ENCODE measurements at regions not wholly inside any gene's neighbourhood (a gene's known extent, or its start where the extent isn't known, plus 50 kb on each side); places are given as distances from the start of the nearest gene placed in this dataset.

- POLR2A ChIA-PET = interaction anchor here (0.6 kb wide), 1 partner anchor 125 kb away, joined by 3 read pairs; no protein-coding TSS in a partner anchor
- H3K27me3 ChIP-seq (ENCODE audit: control insufficient read depth in 2 of 2, insufficient read depth in 2 of 2, low read length in 2 of 2) = peaks cover 0 to 7% of the 10 kb centered on the region in 2 donors
- DNase-seq (no peak), ATAC-seq (no peak)
- no peaks in the 10 kb centered on the region for H3K36me3 ChIP-seq (ENCODE audit: control insufficient read depth in 2 of 3, insufficient read depth in 3 of 3, low read length in 3 of 3)
- H3K9me3 ChIP-seq (ENCODE audit: control insufficient read depth in 2 of 3, low read length in 3 of 3) = no peaks in the 10 kb centered on the region
- no peak overlapping the region for H3K27ac Mint-ChIP-seq
- intact Hi-C loops (cut with micrococcal nuclease) = no loop called here
- CTCF ChIA-PET = interaction anchor here (0.6 to 3.0 kb wide), 3 partner anchors 8 to 602 kb away, joined by 3 to 12 read pairs (median 4); no protein-coding TSS in a partner anchor
- H3K4me1 Mint-ChIP-seq = peaks cover 0 to 14% (median 3%) of the 10 kb centered on the region in 7 donors
- H3K27ac ChIP-seq (ENCODE audit: low read depth, low read length) = no peak overlapping the region
- H3K4me3 Mint-ChIP-seq = no peak overlapping the region
- H3K4me3 ChIP-seq (ENCODE audit: low read length) = no peak overlapping the region
- H3K9me3 Mint-ChIP-seq = no peaks in the 10 kb centered on the region
- H3K27me3 Mint-ChIP-seq = peaks cover 4 to 53% (median 17%) of the 10 kb centered on the region in 5 donors
- no peaks in the 10 kb centered on the region for H3K36me3 Mint-ChIP-seq
- no peaks in the 10 kb centered on the region for H3K4me1 ChIP-seq (ENCODE audit: control insufficient read depth in 2 of 2, insufficient read depth in 2 of 2, low read length in 2 of 2)
These were observed 117.4 kb upstream of the NABP1 start for GRCh38 chr2:191560411-191560980.

GRCh38 chr2:191565120-191565519 lies 112.8 kb upstream of the NABP1 start:
- Mint-ChIP-seq H3K4me1 (peaks cover 2 to 21% (median 10%) of the 10 kb centered on the region in 7 donors), H3K27ac (no peak overlapping the region), H3K27me3 (peaks cover 4 to 70% (median 13%) of the 10 kb centered on the region in 5 donors), H3K36me3 (no peaks in the 10 kb centered on the region), H3K4me3 (no peak overlapping the region), H3K9me3 (no peaks in the 10 kb centered on the region)
- Histone ChIP-seq H3K4me3 (ENCODE audit: low read length) (no peak overlapping the region), H3K27me3 (ENCODE audit: control insufficient read depth in 2 of 2, insufficient read depth in 2 of 2, low read length in 2 of 2) (peaks cover 0 to 7% of the 10 kb centered on the region in 2 donors), H3K9me3 (ENCODE audit: control insufficient read depth in 2 of 3, low read length in 3 of 3) (no peaks in the 10 kb centered on the region), H3K36me3 (ENCODE audit: control insufficient read depth in 2 of 3, insufficient read depth in 3 of 3, low read length in 3 of 3) (no peaks in the 10 kb centered on the region), H3K27ac (ENCODE audit: low read depth, low read length) (no peak overlapping the region), H3K4me1 (ENCODE audit: control insufficient read depth in 2 of 2, insufficient read depth in 2 of 2, low read length in 2 of 2) (peaks cover 0 to 2% of the 10 kb centered on the region in 2 donors)
- ChIA-PET CTCF (interaction anchor here (2.6 to 4.4 kb wide), 2 partner anchors 125 to 597 kb away, joined by 10 to 33 read pairs; no protein-coding TSS in a partner anchor), POLR2A (no interaction called here)
- intact Hi-C loops (cut with micrococcal nuclease) = loop anchor here in 1 of 2 donors (5.0 kb wide), 1 partner anchor 247 kb away; no protein-coding TSS in a partner anchor
- ATAC-seq (no peak), DNase-seq (no peak)

- Mint-ChIP-seq H3K4me3 (no peak overlapping the region), H3K27me3 (peaks cover 4 to 70% (median 13%) of the 10 kb centered on the region in 5 donors), H3K9me3 (no peaks in the 10 kb centered on the region), H3K36me3 (no peaks in the 10 kb centered on the region), H3K4me1 (peaks cover 8 to 28% (median 16%) of the 10 kb centered on the region in 7 donors), H3K27ac (peak overlapping the region in 1 of 9 donors; percentile 9)
- ATAC-seq (peak; percentile 67), DNase-seq (peak in 1 of 9 donors; percentile 8)
- Histone ChIP-seq H3K27me3 (ENCODE audit: control insufficient read depth in 2 of 2, insufficient read depth in 2 of 2, low read length in 2 of 2) (peaks cover 0 to 7% of the 10 kb centered on the region in 2 donors), H3K4me3 (ENCODE audit: low read length) (no peak overlapping the region), H3K9me3 (ENCODE audit: control insufficient read depth in 2 of 3, low read length in 3 of 3) (no peaks in the 10 kb centered on the region), H3K27ac (ENCODE audit: low read depth, low read length) (no peak overlapping the region), H3K36me3 (ENCODE audit: control insufficient read depth in 2 of 3, insufficient read depth in 3 of 3, low read length in 3 of 3) (no peaks in the 10 kb centered on the region), H3K4me1 (ENCODE audit: control insufficient read depth in 2 of 2, insufficient read depth in 2 of 2, low read length in 2 of 2) (peaks cover 5 to 8% of the 10 kb centered on the region in 2 donors)
- intact Hi-C loops (cut with micrococcal nuclease) = loop anchor here (1.0 to 5.0 kb wide), 4 partner anchors 126 to 597 kb away; no protein-coding TSS in a partner anchor
- ChIA-PET POLR2A (interaction anchor here (0.6 to 1.2 kb wide), 3 partner anchors 17 to 597 kb away, joined by 3 to 4 read pairs (median 3); no protein-coding TSS in a partner anchor), CTCF (interaction anchor here (0.6 to 4.4 kb wide), 8 partner anchors 112 to 604 kb away, joined by 3 to 33 read pairs (median 4); partner anchors contain the start of gene NABP1)
These were observed 112.2 kb upstream of the NABP1 start for GRCh38 chr2:191565647-191566198.

GRCh38 chr2:191566344-191566743 lies 111.6 kb upstream of the NABP1 start:
- Mint-ChIP-seq H3K27me3 (peaks cover 4 to 69% (median 13%) of the 10 kb centered on the region in 5 donors), H3K27ac (no peak overlapping the region), H3K9me3 (no peaks in the 10 kb centered on the region), H3K4me3 (no peak overlapping the region), H3K36me3 (no peaks in the 10 kb centered on the region), H3K4me1 (peaks cover 14 to 34% (median 22%) of the 10 kb centered on the region in 7 donors)
- ChIA-PET POLR2A (interaction anchor here (0.7 to 1.5 kb wide), 3 partner anchors 16 to 125 kb away, joined by 3 to 5 read pairs (median 3); partner anchors contain the start of gene NABP1), CTCF (interaction anchor here (0.7 to 4.4 kb wide), 12 partner anchors 8 to 604 kb away, joined by 3 to 33 read pairs (median 3); no protein-coding TSS in a partner anchor)
- ATAC-seq = peak; percentile 72
- no peak overlapping the region for H3K4me3 ChIP-seq (ENCODE audit: low read length)
- H3K36me3 ChIP-seq (ENCODE audit: control insufficient read depth in 2 of 3, insufficient read depth in 3 of 3, low read length in 3 of 3) = no peaks in the 10 kb centered on the region
- no peaks in the 10 kb centered on the region for H3K9me3 ChIP-seq (ENCODE audit: control insufficient read depth in 2 of 3, low read length in 3 of 3)
- DNase-seq = peak; percentile 16 to 64 (median 42)
- H3K27ac ChIP-seq (ENCODE audit: low read depth, low read length) = no peak overlapping the region
- peaks cover 8 to 14% of the 10 kb centered on the region in 2 donors for H3K4me1 ChIP-seq (ENCODE audit: control insufficient read depth in 2 of 2, insufficient read depth in 2 of 2, low read length in 2 of 2)
- peaks cover 0 to 7% of the 10 kb centered on the region in 2 donors for H3K27me3 ChIP-seq (ENCODE audit: control insufficient read depth in 2 of 2, insufficient read depth in 2 of 2, low read length in 2 of 2)
- intact Hi-C loops (cut with micrococcal nuclease) = loop anchor here (1.0 to 5.0 kb wide), 4 partner anchors 125 to 596 kb away; no protein-coding TSS in a partner anchor

GRCh38 chr2:191567206-191567605 lies 110.7 kb upstream of the NABP1 start:
- Mint-ChIP-seq H3K9me3 (no peaks in the 10 kb centered on the region), H3K36me3 (no peaks in the 10 kb centered on the region), H3K4me1 (peaks cover 16 to 38% (median 24%) of the 10 kb centered on the region in 7 donors), H3K4me3 (no peak overlapping the region), H3K27ac (no peak overlapping the region), H3K27me3 (peaks cover 4 to 62% (median 9%) of the 10 kb centered on the region in 5 donors)
- Histone ChIP-seq H3K27me3 (ENCODE audit: control insufficient read depth in 2 of 2, insufficient read depth in 2 of 2, low read length in 2 of 2) (peaks cover 0 to 7% of the 10 kb centered on the region in 2 donors), H3K4me1 (ENCODE audit: control insufficient read depth in 2 of 2, insufficient read depth in 2 of 2, low read length in 2 of 2) (peaks cover 8 to 16% of the 10 kb centered on the region in 2 donors), H3K9me3 (ENCODE audit: control insufficient read depth in 2 of 3, low read length in 3 of 3) (no peaks in the 10 kb centered on the region), H3K4me3 (ENCODE audit: low read length) (no peak overlapping the region), H3K27ac (ENCODE audit: low read depth, low read length) (no peak overlapping the region), H3K36me3 (ENCODE audit: control insufficient read depth in 2 of 3, insufficient read depth in 3 of 3, low read length in 3 of 3) (no peaks in the 10 kb centered on the region)
- intact Hi-C loops (cut with micrococcal nuclease) = loop anchor here in 1 of 2 donors (5.0 kb wide), 1 partner anchor 245 kb away; no protein-coding TSS in a partner anchor
- no peak for ATAC-seq
- POLR2A ChIA-PET = interaction anchor here (0.7 to 1.5 kb wide), 3 partner anchors 111 to 124 kb away, joined by 3 to 5 read pairs (median 3); partner anchors contain the start of gene NABP1
- CTCF ChIA-PET = interaction anchor here (0.6 to 4.4 kb wide), 16 partner anchors 9 to 603 kb away, joined by 3 to 33 read pairs (median 3); no protein-coding TSS in a partner anchor
- no peak for DNase-seq

- peaks cover 4 to 49% (median 9%) of the 10 kb centered on the region in 5 donors for H3K27me3 Mint-ChIP-seq
- CTCF ChIA-PET = interaction anchor here (0.7 to 1.6 kb wide), 7 partner anchors 9 to 593 kb away, joined by 3 to 5 read pairs (median 3); no protein-coding TSS in a partner anchor
- POLR2A ChIA-PET = interaction anchor here (0.6 to 1.6 kb wide), 4 partner anchors 107 to 127 kb away, joined by 3 to 4 read pairs (median 3); partner anchors contain the start of gene NABP1
These were observed 108.9 kb upstream of the NABP1 start for GRCh38 chr2:191569025-191569424.

More at GRCh38 chr2:191569025-191569424, 108.9 kb upstream of the NABP1 start:
- no peak overlapping the region for H3K27ac ChIP-seq (ENCODE audit: low read depth, low read length)
- DNase-seq = no peak
- H3K36me3 ChIP-seq (ENCODE audit: control insufficient read depth in 2 of 3, insufficient read depth in 3 of 3, low read length in 3 of 3) = no peaks in the 10 kb centered on the region
- no peaks in the 10 kb centered on the region for H3K27me3 ChIP-seq (ENCODE audit: control insufficient read depth in 2 of 2, insufficient read depth in 2 of 2, low read length in 2 of 2)
- H3K27ac Mint-ChIP-seq = no peak overlapping the region
- H3K9me3 Mint-ChIP-seq = no peaks in the 10 kb centered on the region
- H3K4me1 ChIP-seq (ENCODE audit: control insufficient read depth in 2 of 2, insufficient read depth in 2 of 2, low read length in 2 of 2) = peaks cover 8 to 16% of the 10 kb centered on the region in 2 donors
- no peak overlapping the region for H3K4me3 ChIP-seq (ENCODE audit: low read length)
- intact Hi-C loops (cut with micrococcal nuclease) = loop anchor here in 1 of 2 donors (5.0 kb wide), 1 partner anchor 243 kb away; no protein-coding TSS in a partner anchor
- H3K9me3 ChIP-seq (ENCODE audit: control insufficient read depth in 2 of 3, low read length in 3 of 3) = no peaks in the 10 kb centered on the region
- ATAC-seq = no peak
- peaks cover 16 to 49% (median 27%) of the 10 kb centered on the region in 7 donors for H3K4me1 Mint-ChIP-seq
- H3K4me3 Mint-ChIP-seq = no peak overlapping the region
- no peaks in the 10 kb centered on the region for H3K36me3 Mint-ChIP-seq

All from naive thymus-derived CD4-positive, alpha-beta T cell (primary cell).